Retinal pigment epithelial cell (primary cell): ENCODE measurements at regions not wholly inside any gene's neighbourhood (a gene's known extent, or its start where the extent isn't known, plus 50 kb on each side); places are given as distances from the start of the nearest gene placed in this dataset.

Experiments used
- DNase-seq: peaks from one replicate; pipeline ENCODE4 v3.0.0-alpha.2; 2010; ENCODE audit warnings: low read depth
- H3K4me3 ChIP-seq: 2 replicates; pipeline ENCODE4 v1.5.1; 2011; ENCODE audit warnings: mild to moderate bottlenecking, low read length, control low read depth, moderate library complexity
- CTCF ChIP-seq: conservative IDR thresholded peaks from 2 replicates; pipeline ENCODE4 v1.5.1; 2011; ENCODE audit warnings: low read depth, low read length, control low read depth, inconsistent platforms

GRCh38 chr11:112826026-112826425 is 135.2 kb upstream of the NCAM1 start:
- DNase-seq: no peak
- TF ChIP-seq CTCF: no peak
- no peak overlapping the region for H3K4me3 ChIP-seq

GRCh38 chr11:112826788-112827187 is 134.4 kb upstream of the NCAM1 start:
- no peak for TF ChIP-seq CTCF
- DNase-seq: no peak
- no peak overlapping the region for H3K4me3 ChIP-seq

- H3K4me3 ChIP-seq: no peak overlapping the region
- TF ChIP-seq CTCF: no peak
- DNase-seq: no peak
Measured at GRCh38 chr11:112828421-112828820, 132.8 kb upstream of the NCAM1 start.

- no peak overlapping the region for H3K4me3 ChIP-seq
- TF ChIP-seq CTCF: no peak
- no peak for DNase-seq
Measured at GRCh38 chr11:112829971-112830654, 131.1 kb upstream of the NCAM1 start.

GRCh38 chr11:112831041-112831440 is 130.2 kb upstream of the NCAM1 start:
- TF ChIP-seq CTCF: no peak
- DNase-seq: no peak
- H3K4me3 ChIP-seq: no peak overlapping the region

GRCh38 chr11:112831969-112832766 is 129.1 kb upstream of the NCAM1 start:
- TF ChIP-seq CTCF: no peak
- H3K4me3 ChIP-seq: no peak overlapping the region
- DNase-seq: no peak
